SK-N-MC (cell line): ENCODE measurements at regions not wholly inside any gene's neighbourhood (a gene's known extent, or its start where the extent isn't known, plus 50 kb on each side); places are given as distances from the start of the nearest gene placed in this dataset.
"Not testable (repeated sequence)": the region's sequence is repeated elsewhere in the genome, so short reads cannot be mapped to it uniquely, and the experiment has no call there.

Source experiments
- DNase-seq: peaks from one replicate; pipeline ENCODE4 v3.0.0-alpha.2; 2011; ENCODE audit warnings: low read depth, low spot score
- H3K27ac ChIP-seq: fragments of 200-600 bp; sonication (generic); 2 replicates; pipeline ENCODE4 v1.5.1; 2016; ENCODE audit warnings: mixed run types
- H3K36me3 ChIP-seq: fragments of 200-600 bp; sonication (generic); 2 replicates; pipeline ENCODE4 v1.6.1; 2017; ENCODE audit warnings: antibody characterized with exemption, low read length, mixed read lengths; ENCODE audit not compliant: insufficient read depth
- H3K4me3 ChIP-seq: fragments of 200-600 bp; sonication (generic); 2 replicates; pipeline ENCODE4 v1.5.1; 2016
- H3K9ac ChIP-seq: fragments of 200-600 bp; sonication (generic); 2 replicates; pipeline ENCODE4 v1.8.0; 2017; ENCODE audit warnings: mixed run types, mixed read lengths; ENCODE audit not compliant: insufficient read length
- H3K9me3 ChIP-seq: fragments of 200-600 bp; sonication (generic); 2 replicates; pipeline ENCODE4 v1.6.1; 2017; ENCODE audit warnings: low read depth, mild to moderate bottlenecking, antibody characterized with exemption, low read length, moderate library complexity, mixed read lengths
- EZH2 ChIP-seq: fragments of 200-600 bp; sonication (generic); IDR thresholded peaks from one replicate; pipeline ENCODE4 v1.6.1; 2017; ENCODE audit warnings: antibody characterized with exemption
- FOXP2 ChIP-seq: optimal IDR thresholded peaks from 2 replicates; pipeline ENCODE3; 2011; ENCODE audit warnings: mild to moderate bottlenecking, moderate library complexity; ENCODE audit not compliant: insufficient read depth; ENCODE audit errors: extremely low read length, control extremely low read depth
- POLR2AphosphoS5 ChIP-seq: IDR thresholded peaks from 2 replicates; pipeline ENCODE4 v1.6.1; 2012; ENCODE audit warnings: mild to moderate bottlenecking, low read depth, low read length, borderline replicate concordance

- H3K27ac ChIP-seq: no peak overlapping the region
- H3K9me3 ChIP-seq: no peaks in the 10 kb centered on the region
- no peak overlapping the region for H3K4me3 ChIP-seq
- no peak overlapping the region for H3K9ac ChIP-seq
- no peaks in the 10 kb centered on the region for H3K36me3 ChIP-seq
- DNase-seq: no peak
- no peak for TF ChIP-seq EZH2
- no peak for TF ChIP-seq FOXP2
Measured at GRCh38 chr20:29349836-29350235, 1907.6 kb upstream of the DEFB115 start.

GRCh38 chr20:29375937-29376336, 1881.5 kb upstream of the DEFB115 start:
- not testable (repeated sequence) for H3K9me3 ChIP-seq, H3K9ac ChIP-seq, H3K4me3 ChIP-seq, DNase-seq, H3K27ac ChIP-seq, H3K36me3 ChIP-seq

GRCh38 chr20:29392853-29393252, 1864.6 kb upstream of the DEFB115 start:
- H3K36me3 ChIP-seq, H3K4me3 ChIP-seq, H3K27ac ChIP-seq, H3K9me3 ChIP-seq, DNase-seq, H3K9ac ChIP-seq: not testable (repeated sequence)

- no peak overlapping the region for H3K9ac ChIP-seq
- H3K9me3 ChIP-seq: no peaks in the 10 kb centered on the region
- TF ChIP-seq FOXP2 (no peak), EZH2 (no peak), POLR2AphosphoS5 (no peak)
- DNase-seq: no peak
- H3K27ac ChIP-seq: no peak overlapping the region
- H3K4me3 ChIP-seq: no peak overlapping the region
- no peaks in the 10 kb centered on the region for H3K36me3 ChIP-seq
Measured at GRCh38 chr20:29408034-29408695, 1849.3 kb upstream of the DEFB115 start.

GRCh38 chr20:29408707-29409106, 1848.8 kb upstream of the DEFB115 start:
- H3K9me3 ChIP-seq, H3K36me3 ChIP-seq, H3K9ac ChIP-seq, H3K4me3 ChIP-seq, H3K27ac ChIP-seq, DNase-seq: not testable (repeated sequence)

- H3K4me3 ChIP-seq, H3K36me3 ChIP-seq, H3K27ac ChIP-seq, DNase-seq, H3K9me3 ChIP-seq, H3K9ac ChIP-seq: not testable (repeated sequence)
Measured at GRCh38 chr20:29409160-29409689, 1848.2 kb upstream of the DEFB115 start.

GRCh38 chr20:29409833-29410805, 1847.3 kb upstream of the DEFB115 start:
- TF ChIP-seq POLR2AphosphoS5 (no peak), FOXP2 (no peak), EZH2 (no peak)
- no peak overlapping the region for H3K4me3 ChIP-seq
- no peaks in the 10 kb centered on the region for H3K9me3 ChIP-seq
- no peaks in the 10 kb centered on the region for H3K36me3 ChIP-seq
- no peak for DNase-seq
- H3K9ac ChIP-seq: no peak overlapping the region
- no peak overlapping the region for H3K27ac ChIP-seq

GRCh38 chr20:29410806-29411457, 1846.5 kb upstream of the DEFB115 start:
- Histone ChIP-seq H3K4me3 (no peak overlapping the region), H3K36me3 (no peaks in the 10 kb centered on the region), H3K9me3 (no peaks in the 10 kb centered on the region), H3K9ac (no peak overlapping the region), H3K27ac (no peak overlapping the region)
- no peak for DNase-seq
- TF ChIP-seq POLR2AphosphoS5 (no peak), EZH2 (no peak), FOXP2 (no peak)

- H3K4me3 ChIP-seq, H3K9ac ChIP-seq, H3K9me3 ChIP-seq, H3K36me3 ChIP-seq, DNase-seq, H3K27ac ChIP-seq: not testable (repeated sequence)
Measured at GRCh38 chr20:29411458-29411820, 1846.0 kb upstream of the DEFB115 start.
